Liver (tissue), 7 donors: ENCODE measurements at regions not wholly inside any gene's neighbourhood (a gene's known extent, or its start where the extent isn't known, plus 50 kb on each side); places are given as distances from the start of the nearest gene placed in this dataset.
"Not testable (repeated sequence)": the region's sequence is repeated elsewhere in the genome, so short reads cannot be mapped to it uniquely, and the experiment has no call there.

Experiments used
- DNase-seq: peaks from one replicate; pipeline ENCODE4 v3.0.0-alpha.2; 2017; ENCODE audit warnings: low spot score
- H3K27ac ChIP-seq, 2 donors: one replicate each; pipeline ENCODE4 v1.7.0; 2013; ENCODE audit warnings: inconsistent platforms in 2 of 2, low read length in 2 of 2, control low read depth in 1 of 2, low read depth in 1 of 2, mild to moderate bottlenecking in 1 of 2
- H3K27me3 ChIP-seq, 4 donors: one replicate each; pipeline versions ENCODE4 v1.6.1 to v1.7.0; 2013; ENCODE audit warnings: low read length in 3 of 4, inconsistent platforms in 1 of 4, mild to moderate bottlenecking in 1 of 4, moderate library complexity in 1 of 4; ENCODE audit not compliant: control insufficient read depth in 4 of 4, insufficient read depth in 4 of 4
- H3K36me3 ChIP-seq, 4 donors: one replicate each; pipeline versions ENCODE4 v1.6.1 to v1.7.0; 2013; ENCODE audit warnings: low read length in 3 of 4, mild to moderate bottlenecking in 3 of 4, low read depth in 1 of 4, moderate library complexity in 1 of 4; ENCODE audit not compliant: control insufficient read depth in 4 of 4, insufficient read depth in 3 of 4
- H3K4me1 ChIP-seq, 4 donors: one replicate each; pipeline versions ENCODE4 v1.6.1 to v1.7.0; 2013; ENCODE audit warnings: low read length in 3 of 4, mild to moderate bottlenecking in 3 of 4, moderate library complexity in 1 of 4; ENCODE audit not compliant: control insufficient read depth in 4 of 4, insufficient read depth in 4 of 4
- H3K4me3 ChIP-seq, 3 donors: one replicate each; pipeline versions ENCODE4 v1.6.1 to v1.7.0; 2013; ENCODE audit warnings: low read length in 3 of 3, control low read depth in 1 of 3, low read depth in 1 of 3, mild to moderate bottlenecking in 1 of 3
- H3K9ac ChIP-seq, 2 donors: one replicate each; pipeline ENCODE4 v1.7.0; 2013; ENCODE audit warnings: low read length in 2 of 2, mild to moderate bottlenecking in 2 of 2, moderate library complexity in 2 of 2, control low read depth in 1 of 2, low read depth in 1 of 2
- H3K9me3 ChIP-seq, 4 donors: one replicate each; pipeline versions ENCODE4 v1.6.1 to v1.7.0; 2013; ENCODE audit warnings: low read length in 3 of 4; ENCODE audit not compliant: control insufficient read depth in 4 of 4
- FOXA2 ChIP-seq: IDR thresholded peaks from 2 replicates; pipeline ENCODE4 v1.6.1; 2016; ENCODE audit warnings: antibody characterized with exemption
- NR2F2 ChIP-seq: IDR thresholded peaks from 2 replicates; pipeline ENCODE4 v1.6.1; 2016; ENCODE audit warnings: antibody characterized with exemption
- WGBS: extraction: QIAGEN DNeasy Blood & Tissue Kit; methylation state at CpG from one replicate; pipeline ENCODE4 v1.1.7; 2013; 5-methylcytosine and 5-hydroxymethylcytosine counted together
- TF ChIP-seq, protein P1 (sequence below): IDR thresholded peaks from 2 replicates; pipeline ENCODE4 v1.6.1; 2016; ENCODE audit warnings: antibody characterized with exemption, mild to moderate bottlenecking
- donor health status: healthy.
- donor health status: healthy.
- donor health status: healthy.
- donor health status: healthy.

DNA sequence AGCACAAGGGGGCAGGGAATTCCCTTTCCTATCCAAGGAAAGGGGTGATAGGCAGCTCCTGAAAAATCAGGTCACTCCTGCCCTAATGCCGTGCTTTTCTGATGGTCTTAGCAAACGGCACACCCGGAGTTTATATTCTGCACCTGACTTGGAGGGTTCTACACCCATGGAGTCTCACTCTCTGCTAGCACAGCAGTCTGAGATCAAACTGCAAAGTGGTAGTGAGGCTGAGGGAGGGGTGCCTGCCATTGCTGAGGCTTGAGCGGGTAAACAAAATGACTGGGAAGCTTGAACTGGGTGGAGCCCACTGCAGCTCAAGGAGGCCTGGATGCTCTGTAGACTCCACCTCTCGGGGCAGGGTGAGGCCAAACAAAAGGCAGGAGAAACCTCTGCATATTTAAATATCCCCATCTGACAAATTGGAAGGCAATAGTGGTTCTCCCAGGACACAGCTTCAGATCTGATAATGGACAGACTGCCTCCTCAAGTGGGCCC lies 194.7 kb downstream of the OR4A47 start:
- no peak overlapping the region for H3K9ac ChIP-seq
- no peak for DNase-seq
- no peaks in the 10 kb centered on the region for H3K36me3 ChIP-seq
- no peak overlapping the region for H3K27ac ChIP-seq
- 48% methylated on average over 5 of the region's 5 CpGs for whole genome bisulfite sequencing
- H3K27me3 ChIP-seq: no peaks in the 10 kb centered on the region
- TF ChIP-seq FOXA2: no peak
- TF ChIP-seq, protein P1, sequence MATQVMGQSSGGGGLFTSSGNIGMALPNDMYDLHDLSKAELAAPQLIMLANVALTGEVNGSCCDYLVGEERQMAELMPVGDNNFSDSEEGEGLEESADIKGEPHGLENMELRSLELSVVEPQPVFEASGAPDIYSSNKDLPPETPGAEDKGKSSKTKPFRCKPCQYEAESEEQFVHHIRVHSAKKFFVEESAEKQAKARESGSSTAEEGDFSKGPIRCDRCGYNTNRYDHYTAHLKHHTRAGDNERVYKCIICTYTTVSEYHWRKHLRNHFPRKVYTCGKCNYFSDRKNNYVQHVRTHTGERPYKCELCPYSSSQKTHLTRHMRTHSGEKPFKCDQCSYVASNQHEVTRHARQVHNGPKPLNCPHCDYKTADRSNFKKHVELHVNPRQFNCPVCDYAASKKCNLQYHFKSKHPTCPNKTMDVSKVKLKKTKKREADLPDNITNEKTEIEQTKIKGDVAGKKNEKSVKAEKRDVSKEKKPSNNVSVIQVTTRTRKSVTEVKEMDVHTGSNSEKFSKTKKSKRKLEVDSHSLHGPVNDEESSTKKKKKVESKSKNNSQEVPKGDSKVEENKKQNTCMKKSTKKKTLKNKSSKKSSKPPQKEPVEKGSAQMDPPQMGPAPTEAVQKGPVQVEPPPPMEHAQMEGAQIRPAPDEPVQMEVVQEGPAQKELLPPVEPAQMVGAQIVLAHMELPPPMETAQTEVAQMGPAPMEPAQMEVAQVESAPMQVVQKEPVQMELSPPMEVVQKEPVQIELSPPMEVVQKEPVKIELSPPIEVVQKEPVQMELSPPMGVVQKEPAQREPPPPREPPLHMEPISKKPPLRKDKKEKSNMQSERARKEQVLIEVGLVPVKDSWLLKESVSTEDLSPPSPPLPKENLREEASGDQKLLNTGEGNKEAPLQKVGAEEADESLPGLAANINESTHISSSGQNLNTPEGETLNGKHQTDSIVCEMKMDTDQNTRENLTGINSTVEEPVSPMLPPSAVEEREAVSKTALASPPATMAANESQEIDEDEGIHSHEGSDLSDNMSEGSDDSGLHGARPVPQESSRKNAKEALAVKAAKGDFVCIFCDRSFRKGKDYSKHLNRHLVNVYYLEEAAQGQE: no peak
- no peak for TF ChIP-seq NR2F2
- H3K9me3 ChIP-seq: peaks cover 0 to 11% (median 1%) of the 10 kb centered on the region in 4 donors
- no peaks in the 10 kb centered on the region for H3K4me1 ChIP-seq
- H3K4me3 ChIP-seq: no peak overlapping the region

GRCh38 chr11:48729503-48729902 lies 240.9 kb downstream of the OR4A47 start:
- not testable (repeated sequence) for H3K27ac ChIP-seq, H3K9me3 ChIP-seq, H3K36me3 ChIP-seq, H3K9ac ChIP-seq, H3K27me3 ChIP-seq, H3K4me1 ChIP-seq, DNase-seq
- 62% methylated on average over 5 of the region's 5 CpGs for WGBS
- peak overlapping the region in 1 of 3 donors; percentile 4 for H3K4me3 ChIP-seq

DNA sequence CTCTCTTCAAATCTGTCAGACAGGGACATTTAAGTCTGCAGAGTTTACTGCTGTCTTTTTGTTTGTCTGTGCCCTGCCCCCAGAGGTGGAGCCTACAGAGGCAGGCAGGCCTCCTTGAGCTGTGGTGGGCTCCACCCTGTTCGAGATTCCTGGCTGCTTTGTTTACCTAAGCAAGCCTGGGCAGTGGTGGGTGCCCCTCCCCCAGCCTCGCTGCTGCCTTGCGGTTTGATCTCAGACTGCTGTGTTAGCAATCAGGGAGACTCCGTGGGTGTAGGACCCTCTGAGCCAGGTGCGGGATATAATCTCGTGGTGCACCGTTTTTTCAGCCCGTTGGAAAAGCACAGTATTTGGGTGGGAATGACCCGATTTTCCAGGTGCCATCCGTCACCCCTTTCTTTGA lies 233.6 kb downstream of the TRIM51G start:
- H3K4me1 ChIP-seq, H3K9ac ChIP-seq, H3K36me3 ChIP-seq, H3K4me3 ChIP-seq, H3K27ac ChIP-seq, H3K27me3 ChIP-seq, H3K9me3 ChIP-seq, DNase-seq: not testable (repeated sequence)
- WGBS: 81% methylated on average over 10 of the region's 10 CpGs
